HG03521 (cell line): ENCODE measurements at regions not wholly inside any gene's neighbourhood (a gene's known extent, or its start where the extent isn't known, plus 50 kb on each side); places are given as distances from the start of the nearest gene placed in this dataset.
"Not testable (repeated sequence)": the region's sequence is repeated elsewhere in the genome, so short reads cannot be mapped to it uniquely, and the experiment has no call there.

Experiments
- ATAC-seq: cut with Tn5 transposase; IDR thresholded peaks from one replicate; pipeline ENCODE4 v1.9.1; 2021; ENCODE audit warnings: mild to moderate bottlenecking, moderate library complexity; ENCODE audit not compliant: unreplicated experiment

GRCh38 chr5:152456815-152457443, 51.9 kb upstream of the NMUR2 start:
- no peak for ATAC-seq

- peak; percentile 76 for ATAC-seq
These were observed 57.1 kb upstream of the NMUR2 start for GRCh38 chr5:152462021-152462721.

- no peak for ATAC-seq
These were observed 59.0 kb upstream of the NMUR2 start for GRCh38 chr5:152464048-152464447.

- ATAC-seq, result no peak
These were observed 60.1 kb upstream of the NMUR2 start for GRCh38 chr5:152465140-152465539.

GRCh38 chr5:152466085-152466745, 61.1 kb upstream of the NMUR2 start:
- no peak for ATAC-seq

- no peak for ATAC-seq
These were observed 65.1 kb upstream of the NMUR2 start for GRCh38 chr5:152470167-152470566.

- no peak for ATAC-seq
These were observed 67.0 kb upstream of the NMUR2 start for GRCh38 chr5:152472083-152472482.

- ATAC-seq, result no peak
These were observed 69.9 kb upstream of the NMUR2 start for GRCh38 chr5:152474961-152475360.

- no peak for ATAC-seq
These were observed 72.5 kb upstream of the NMUR2 start for GRCh38 chr5:152477536-152477935.

- ATAC-seq, result not testable (repeated sequence)
These were observed 74.8 kb upstream of the NMUR2 start for GRCh38 chr5:152479866-152480265.

GRCh38 chr5:152480677-152481076, 75.6 kb upstream of the NMUR2 start:
- not testable (repeated sequence) for ATAC-seq

GRCh38 chr5:152487130-152487529, 82.1 kb upstream of the NMUR2 start:
- ATAC-seq, result no peak

- no peak for ATAC-seq
These were observed 83.8 kb upstream of the NMUR2 start for GRCh38 chr5:152488869-152489268.

GRCh38 chr5:152499814-152500535, 94.9 kb upstream of the NMUR2 start:
- no peak for ATAC-seq

- ATAC-seq, result no peak
These were observed 96.2 kb upstream of the NMUR2 start for GRCh38 chr5:152501294-152501693.

- no peak for ATAC-seq
These were observed 98.1 kb upstream of the NMUR2 start for GRCh38 chr5:152503206-152503605.

GRCh38 chr5:152505442-152506042, 100.5 kb upstream of the NMUR2 start:
- peak; percentile 81 for ATAC-seq

- ATAC-seq, result no peak
These were observed 106.0 kb upstream of the NMUR2 start for GRCh38 chr5:152511120-152511519.

- no peak for ATAC-seq
These were observed 106.6 kb upstream of the NMUR2 start for GRCh38 chr5:152511531-152512132.

GRCh38 chr5:152514827-152515397, 109.8 kb upstream of the NMUR2 start:
- no peak for ATAC-seq
